Germinal center (tissue), 1 donor: ENCODE measurements at regions not wholly inside any gene's neighbourhood (a gene's known extent, or its start where the extent isn't known, plus 50 kb on each side); places are given as distances from the start of the nearest gene placed in this dataset.

ENCODE experiments used
- DNase-seq: peaks from one replicate; pipeline ENCODE4 v3.0.0; 2012; ENCODE audit warnings: mixed read lengths, low spot score

DNA sequence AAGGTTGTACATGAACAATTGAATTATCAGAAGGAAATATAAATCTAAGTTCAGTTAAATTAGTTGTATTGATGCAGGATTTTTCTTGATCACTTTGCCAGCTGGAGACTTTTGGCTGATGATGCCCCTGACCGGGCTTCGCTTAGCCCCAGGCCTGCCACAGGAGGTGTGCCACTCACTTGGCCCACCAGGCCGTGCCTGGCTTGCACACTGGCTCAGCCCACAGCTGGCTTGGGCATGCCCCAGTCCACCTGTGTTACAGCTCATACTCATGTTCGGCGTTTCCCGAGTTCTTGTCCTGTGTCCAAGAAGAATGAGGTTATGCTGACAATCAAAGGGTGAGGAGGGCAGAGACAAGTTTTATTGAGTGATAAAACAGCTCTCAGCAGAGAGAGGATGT, 773.9 kb upstream of the FANCL start:
- no peak for DNase-seq

DNA sequence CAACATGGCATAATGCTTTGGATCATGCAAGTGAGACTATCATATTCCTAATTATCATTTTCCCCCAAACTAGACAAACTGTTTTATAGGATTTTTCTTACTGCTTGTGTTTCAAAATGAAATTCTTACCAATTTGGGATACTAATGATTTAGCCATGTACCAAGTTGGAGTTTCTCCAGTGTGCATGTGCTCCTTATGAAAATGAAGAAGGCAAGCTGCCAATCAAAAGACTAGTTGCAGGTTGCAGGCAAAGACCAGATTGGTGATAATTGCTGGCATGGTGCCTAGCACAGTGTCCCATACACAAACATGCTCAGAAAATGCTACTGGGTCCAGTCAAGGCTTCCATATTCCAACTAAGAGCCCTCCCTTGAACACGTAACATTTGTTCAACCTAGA, 771.8 kb upstream of the FANCL start:
- DNase-seq, result no peak

DNA sequence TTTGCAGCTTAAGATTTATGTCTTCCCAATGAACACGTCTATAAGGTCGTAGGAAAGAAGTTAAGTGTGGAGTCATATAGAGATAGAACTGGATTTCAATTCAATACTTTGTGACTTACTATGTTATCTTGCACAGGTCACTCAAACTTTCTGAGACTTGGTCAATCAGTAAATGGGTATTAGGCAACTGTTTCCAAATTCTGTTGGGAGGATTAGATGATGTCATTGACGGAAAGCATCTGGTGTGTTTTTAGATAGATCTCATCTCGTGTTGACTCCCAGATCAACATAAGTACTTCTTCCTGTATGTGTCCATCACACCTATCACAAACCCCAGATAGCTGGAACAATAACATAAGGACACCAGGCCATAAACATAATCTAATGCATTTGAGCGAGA, 771.1 kb upstream of the FANCL start:
- no peak for DNase-seq

DNA sequence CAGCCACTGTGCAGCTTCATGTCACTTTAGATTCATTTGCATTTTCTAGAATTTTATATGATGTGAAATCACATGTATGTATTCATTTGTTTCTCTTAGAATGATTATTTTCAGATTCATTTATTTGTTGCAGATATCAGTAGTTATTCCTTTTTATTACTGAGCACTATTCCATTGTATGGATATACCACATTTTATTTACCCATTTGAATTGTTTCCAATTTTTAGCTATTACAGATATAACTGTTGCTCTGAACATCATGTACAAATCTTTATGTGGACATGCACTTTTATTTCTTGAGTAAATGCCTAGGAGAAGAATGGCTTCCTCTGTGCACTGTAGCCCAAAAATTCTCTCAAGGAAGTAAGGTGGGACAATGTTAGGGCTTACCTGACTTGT, 767.8 kb upstream of the FANCL start:
- no peak for DNase-seq

DNA sequence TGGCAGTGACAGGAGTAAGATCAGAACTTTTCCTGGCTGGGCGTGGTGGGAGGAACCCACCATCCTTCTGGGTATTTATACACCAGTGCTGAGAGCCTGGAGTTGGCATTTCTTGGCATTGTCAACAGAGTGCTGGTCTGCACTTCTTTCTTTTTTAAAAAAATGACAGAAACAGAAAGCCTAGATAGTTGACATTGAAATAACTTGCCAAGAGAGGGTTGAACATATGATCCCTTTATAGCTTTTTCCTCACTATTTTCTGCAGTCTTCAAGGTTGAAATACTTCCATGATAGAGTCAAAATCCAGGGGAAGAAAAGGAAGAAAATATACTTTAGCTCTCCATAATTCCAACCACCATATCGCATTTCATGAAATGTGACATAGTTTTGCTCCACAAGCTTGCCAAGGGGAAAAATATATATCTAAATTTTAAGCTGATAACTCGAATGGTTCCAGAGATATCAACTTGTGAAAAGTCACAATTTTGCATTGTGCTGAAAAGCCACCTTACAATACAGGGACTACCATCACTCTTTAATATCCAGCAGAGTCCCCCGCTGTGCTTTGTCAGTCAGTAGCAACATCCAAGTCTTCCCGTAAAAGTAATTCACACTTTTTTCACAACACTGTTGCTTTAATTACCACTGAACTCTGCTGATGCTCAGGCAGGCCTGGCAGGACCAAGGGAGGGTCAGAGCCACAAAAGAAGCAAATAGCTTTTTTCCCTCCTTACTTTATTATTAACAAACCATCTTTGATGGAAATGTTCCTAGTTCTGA, 764.9 kb upstream of the FANCL start:
- no peak for DNase-seq

DNA sequence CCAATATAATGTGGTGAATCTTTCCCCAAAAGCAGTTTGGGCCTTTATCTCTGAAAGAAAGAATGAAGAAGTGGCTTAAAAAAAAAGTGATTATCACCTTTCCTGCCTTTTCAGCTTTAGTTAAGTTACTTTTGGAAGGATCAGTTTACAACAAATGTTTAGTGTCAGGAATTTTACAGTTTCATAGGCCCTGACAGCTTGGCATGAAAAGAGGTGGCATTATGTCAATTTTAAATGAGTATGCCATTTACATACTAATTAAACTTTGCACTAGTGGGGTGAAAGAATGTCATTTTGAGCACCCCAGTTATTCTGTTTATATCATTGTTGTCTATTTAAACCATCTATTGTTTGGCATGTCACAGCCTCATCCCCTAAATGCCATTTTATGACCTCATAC, 763.5 kb upstream of the FANCL start:
- DNase-seq, result no peak

DNA sequence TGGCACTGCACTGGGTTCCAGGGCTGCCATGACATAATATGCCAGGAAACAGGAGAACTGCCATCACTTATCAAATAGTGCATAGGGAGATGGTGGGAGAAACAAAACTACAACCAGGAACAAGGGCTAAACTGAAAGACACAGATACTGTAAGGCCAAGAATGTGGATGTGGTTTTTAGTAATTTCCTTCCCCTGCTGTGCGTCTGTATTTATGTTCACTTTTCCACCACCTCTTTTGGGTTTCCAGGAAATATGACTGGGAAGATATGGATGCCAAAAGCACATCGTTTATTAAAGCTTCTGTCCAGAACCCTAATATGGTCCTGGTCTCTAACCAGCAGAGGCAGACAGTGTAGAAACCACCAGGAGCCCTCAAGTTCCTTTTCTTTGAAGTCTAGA, 759.7 kb upstream of the FANCL start:
- DNase-seq, result no peak

DNA sequence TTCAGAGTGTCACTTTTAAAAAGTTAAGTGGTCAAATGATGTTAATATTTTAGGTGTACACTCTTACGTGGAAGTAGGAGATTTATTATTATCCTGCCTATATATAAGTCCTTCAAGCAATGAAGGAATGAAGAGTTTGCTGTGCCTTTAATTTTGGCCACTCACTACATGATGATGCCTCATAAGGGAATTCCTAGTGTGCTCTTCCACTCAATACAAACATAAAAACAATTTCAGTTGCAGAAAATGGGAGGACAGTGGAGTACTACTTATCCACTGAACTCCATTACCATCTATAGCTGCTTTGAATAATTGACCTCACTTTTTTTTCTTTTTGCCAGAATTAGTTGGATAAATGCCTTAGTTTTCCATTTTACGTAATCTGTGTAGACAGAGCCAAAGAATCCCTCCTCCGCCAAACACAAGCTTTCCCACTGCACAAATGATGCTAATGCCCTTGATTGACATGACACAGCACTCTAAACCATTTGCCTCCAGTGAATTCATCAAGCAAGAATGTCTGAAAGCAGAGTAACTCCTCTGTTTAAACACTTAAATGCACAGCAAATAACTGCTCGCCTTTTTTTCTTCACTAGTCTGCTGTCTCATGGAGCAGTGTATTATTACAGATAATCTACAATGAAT, 751.1 kb upstream of the FANCL start:
- no peak for DNase-seq

DNA sequence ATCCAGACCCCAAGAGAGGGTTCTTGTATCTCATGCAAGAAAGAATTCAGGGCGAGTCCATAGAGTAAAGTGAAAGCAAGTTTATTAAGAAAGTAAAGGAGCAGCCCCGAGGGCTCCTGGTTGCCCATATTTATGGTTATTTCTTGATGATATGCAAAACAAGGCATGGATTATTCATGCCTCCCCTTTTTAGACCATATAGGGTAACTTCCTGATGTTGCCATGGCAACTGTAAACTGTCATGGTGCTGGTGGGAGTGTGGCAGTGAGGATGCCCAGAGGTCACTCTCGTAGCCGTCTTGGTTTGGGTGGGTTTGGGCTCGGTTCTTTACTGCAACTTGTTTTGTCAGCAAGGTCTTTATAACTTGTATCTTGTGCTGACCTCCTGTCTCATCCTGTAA, 750.2 kb upstream of the FANCL start:
- DNase-seq, result no peak

DNA sequence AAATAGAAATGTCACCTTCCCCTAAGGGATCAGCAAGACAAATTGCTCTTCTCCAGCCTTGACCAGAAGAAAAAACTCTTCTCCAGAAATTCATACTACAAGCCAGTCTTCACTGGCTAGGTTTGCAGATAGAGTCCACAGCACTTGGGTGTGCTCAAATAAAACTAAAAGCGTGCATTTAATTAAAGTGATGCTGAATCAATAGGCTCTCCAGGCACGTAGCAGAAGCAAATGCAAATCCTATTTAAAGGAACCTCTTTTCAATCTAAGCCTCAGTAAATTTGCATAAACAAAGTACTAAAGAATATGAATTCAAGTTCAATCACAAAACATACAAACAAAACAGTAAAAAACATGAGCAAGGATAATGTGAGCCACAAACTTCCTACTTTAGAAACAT, 744.4 kb upstream of the FANCL start:
- no peak for DNase-seq

DNA sequence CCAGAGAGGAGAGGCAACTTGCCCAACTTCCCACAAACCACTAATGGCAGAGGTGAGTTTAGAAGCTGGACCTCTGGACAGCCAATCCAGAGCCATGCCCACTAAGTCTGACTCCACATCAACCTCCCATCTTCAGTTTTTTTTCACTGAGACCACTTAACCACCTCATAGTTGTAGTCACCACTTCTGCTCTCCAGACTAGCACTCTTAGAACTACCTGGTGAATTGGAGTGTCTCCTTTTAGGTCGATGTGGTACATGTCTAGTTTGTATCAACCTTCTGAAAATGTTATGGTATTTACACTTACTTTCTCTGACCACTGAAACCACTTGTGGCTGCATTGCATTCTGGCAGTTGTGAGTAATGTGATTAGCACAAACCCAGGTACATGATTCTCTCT, 743.6 kb upstream of the FANCL start:
- DNase-seq, result no peak

DNA sequence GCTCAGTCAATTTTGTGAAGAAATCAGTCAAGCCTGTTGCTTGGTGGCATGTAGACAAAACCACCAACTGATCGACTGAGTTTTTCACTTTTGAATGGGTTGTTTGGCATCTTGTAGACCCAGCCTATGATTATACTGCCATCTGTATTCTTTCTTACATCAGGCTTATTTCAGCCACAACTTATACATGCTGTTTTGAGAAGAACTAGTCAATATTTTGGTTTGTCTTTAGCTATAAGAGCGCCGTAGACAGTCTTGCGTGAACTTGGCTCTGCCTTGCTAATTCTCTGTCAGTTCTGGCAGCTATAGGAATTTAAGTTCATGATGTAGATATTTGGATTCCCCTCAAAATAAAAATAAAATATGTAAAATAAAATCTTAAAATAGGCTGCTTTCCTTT, 742.0 kb upstream of the FANCL start:
- DNase-seq, result no peak

DNA sequence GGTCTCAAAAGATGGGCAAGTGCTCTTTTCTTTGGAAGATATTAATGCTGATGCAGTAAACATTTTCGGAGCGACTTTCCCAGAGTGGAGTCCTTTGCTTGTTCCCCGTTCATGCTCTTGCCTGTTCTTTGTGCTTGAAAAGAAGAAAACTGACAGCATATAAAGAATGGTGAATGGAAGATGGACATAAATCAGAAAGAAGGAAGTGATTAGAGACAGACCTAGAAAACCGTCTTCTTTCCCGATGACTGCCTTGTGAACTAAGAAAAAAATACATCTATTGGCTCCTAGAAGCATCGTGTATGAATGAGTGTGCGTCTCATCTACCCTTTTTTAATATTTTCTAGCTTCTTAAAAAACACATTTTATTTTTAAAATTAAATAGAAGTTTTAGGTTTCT, 740.1 kb upstream of the FANCL start:
- no peak for DNase-seq

DNA sequence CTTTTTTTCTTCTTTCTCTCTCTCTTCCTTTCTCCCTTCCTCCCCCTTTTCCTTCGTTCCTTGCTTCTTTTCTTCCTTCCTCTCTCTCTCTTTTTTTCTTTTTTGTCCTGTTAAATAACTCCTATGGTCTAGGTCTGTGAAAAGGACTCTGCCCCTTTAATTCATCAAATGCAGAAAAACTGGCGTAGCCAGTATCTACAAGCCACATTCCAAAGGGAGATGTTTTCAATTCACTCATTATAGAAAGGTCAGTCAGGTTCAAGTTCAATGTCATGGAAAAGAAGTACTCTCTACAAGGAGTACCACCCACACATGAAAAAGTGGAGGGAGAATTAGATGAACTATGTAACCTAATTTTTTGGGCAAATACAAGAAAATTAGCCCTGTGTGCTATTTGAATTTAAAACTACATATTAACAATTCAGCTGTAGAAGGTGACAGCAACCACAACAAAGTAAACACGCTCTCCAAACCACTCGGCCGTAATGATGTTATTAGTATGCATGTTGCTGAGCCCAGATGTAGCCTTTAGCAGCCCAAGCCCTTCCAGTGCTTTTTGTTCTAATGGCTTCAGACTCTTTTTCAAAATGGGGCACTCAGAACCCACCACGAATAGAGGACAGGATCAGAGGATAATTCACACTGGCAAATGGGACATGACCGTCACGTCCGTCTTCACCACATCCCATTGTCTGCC, 735.4 kb upstream of the FANCL start:
- DNase-seq, result no peak

DNA sequence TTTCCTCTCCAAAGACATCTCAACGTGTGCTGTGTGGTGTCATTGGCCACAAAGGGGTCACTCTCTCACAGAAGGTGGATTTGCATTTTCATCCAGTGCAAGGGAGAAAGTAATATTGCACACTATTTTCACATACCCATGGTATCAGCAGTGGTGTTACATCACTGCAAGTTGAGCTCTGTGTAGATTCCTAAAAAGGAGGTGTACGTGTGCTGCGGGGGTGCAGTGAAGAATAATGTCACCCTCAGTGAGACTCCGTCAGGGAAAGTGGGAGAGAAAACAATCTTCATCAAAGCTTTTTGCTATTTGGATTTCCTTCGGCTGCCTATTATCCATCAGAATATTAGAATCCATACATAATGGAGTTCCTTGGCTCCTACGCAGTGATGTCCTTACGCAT, 733.8 kb upstream of the FANCL start:
- no peak for DNase-seq

DNA sequence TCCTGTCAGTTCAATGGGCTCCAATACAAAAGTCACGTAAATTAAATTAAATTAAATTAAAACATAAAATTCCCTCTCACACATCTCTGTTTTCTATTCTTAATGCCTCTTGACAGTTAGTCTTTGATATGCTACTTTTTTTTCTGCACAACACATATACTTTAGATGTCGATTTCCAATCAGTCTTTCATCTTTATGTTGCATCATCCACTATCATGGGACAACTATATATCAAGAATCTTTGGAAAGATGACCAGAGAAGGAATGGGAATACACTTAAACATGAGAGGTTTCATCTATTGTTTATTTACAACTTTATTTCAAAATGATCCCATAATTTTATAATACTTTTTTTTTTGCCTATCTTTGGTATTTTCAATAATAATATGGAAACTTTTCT, 733.3 kb upstream of the FANCL start:
- DNase-seq, result no peak

DNA sequence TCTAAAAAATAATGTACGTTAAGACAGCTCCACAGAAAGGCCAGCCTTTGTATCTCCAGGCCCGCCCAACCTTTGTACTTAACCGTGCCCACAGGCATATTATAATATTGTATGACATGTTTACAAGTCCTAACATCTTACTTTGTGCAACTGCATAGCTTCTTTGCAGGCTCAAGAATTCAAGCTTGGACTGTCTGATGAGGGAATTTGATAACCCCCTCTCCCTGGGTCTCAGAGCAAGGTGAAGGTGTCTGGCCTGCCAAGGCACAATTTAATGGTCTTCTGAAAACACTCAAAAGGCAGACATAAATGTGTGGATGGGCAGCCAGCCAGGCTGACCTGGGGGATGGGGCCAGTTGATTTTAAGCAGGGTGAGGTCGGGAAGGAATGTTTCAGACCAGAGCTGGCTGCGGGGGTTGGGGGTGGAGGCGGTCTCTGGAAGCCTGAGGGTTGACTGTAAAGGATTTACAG, 732.7 kb upstream of the FANCL start:
- no peak for DNase-seq

DNA sequence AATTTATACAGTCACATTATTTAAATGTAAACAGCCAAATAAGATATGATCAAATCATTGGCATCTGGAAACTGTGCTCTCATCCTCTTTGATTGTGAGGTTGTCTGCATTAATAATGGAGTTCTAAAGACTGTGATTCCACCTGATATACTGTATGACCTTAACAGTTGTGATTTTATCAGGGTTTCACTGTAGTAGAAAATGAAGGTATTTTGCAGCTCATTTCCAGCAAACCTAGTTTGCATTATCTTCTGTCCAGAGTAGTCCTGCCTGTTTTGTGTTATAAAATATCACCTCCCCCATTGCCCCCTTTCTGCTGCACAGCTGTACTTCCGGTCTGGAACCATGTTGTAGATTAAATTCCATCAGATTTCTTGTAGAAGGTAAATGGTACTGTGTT, 731.6 kb upstream of the FANCL start:
- DNase-seq, result no peak

DNA sequence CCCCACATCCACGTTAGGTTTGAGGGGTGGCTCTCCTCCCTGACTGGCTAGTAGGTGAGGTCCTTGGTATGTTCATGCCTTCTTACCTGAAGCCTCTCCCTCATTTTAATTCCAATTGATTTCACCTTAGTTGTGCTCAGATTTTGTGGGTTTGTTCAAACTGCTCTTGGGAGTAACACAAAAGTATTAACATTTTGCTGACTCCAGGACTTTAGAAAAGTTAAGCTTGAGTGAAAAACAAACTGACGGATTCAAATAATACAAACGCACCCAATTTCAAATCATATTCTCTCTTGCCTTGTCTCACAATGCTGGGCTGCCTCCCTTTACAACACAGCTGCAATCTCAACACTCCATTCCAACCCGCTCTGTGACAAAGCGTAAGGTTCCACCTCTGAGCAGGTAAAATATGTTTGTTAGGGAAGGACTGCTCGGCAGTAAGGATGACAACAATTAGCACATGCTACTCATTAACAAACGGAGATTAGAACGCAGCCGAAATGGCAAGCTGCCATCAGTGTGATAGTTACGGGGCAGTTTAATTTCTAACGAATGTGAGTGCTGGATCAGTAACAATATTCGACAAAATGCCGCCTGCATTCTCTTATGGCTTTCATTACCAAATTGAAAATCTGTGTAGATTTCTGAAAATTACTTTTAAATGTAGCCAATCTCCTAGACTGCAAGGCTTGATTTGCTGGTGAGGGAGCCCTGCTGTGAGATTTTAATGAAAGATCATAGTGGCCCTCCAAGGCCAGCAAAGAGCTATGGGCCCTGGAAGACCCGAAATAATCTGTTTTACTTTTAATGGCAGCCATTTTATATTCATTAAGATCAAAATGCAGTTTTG, 730.6 kb upstream of the FANCL start:
- DNase-seq, result no peak

DNA sequence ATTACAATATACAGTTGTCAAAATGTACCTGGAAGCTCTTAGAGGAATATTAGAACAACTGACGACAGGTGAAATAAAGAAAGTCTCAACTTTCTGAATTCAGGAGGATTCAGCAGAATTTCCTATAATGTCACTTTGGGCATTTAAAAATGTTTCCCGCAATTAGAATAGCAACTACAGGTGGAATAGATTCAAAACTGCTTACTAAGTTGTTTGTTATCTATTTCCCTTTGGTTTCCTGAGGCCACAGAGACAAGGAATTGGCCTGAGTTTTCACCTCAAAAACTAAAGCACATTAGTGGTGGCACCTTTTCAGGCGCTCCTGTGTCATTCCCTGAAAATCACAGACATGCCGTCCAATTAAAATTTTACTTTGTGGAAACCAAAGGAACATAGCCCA, 729.2 kb upstream of the FANCL start:
- no peak for DNase-seq

DNA sequence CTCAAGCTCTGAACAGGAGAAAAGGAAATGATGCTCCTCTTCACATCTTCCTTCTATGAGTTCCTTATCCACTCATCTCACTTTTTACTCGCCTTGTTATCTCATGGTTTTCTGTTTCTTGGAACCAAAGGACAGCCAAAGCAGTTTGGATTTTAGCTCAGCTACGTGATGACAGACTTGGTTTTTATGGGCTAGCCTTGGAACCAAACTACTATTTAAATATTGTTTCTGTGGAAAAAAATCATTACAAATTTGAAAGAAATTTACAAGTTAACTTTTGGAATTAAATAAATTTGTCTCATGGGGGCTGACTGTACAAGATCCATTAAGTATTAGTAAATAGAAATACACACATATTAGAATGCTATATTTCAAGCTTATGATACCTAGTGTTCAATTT, 727.8 kb upstream of the FANCL start:
- no peak for DNase-seq

DNA sequence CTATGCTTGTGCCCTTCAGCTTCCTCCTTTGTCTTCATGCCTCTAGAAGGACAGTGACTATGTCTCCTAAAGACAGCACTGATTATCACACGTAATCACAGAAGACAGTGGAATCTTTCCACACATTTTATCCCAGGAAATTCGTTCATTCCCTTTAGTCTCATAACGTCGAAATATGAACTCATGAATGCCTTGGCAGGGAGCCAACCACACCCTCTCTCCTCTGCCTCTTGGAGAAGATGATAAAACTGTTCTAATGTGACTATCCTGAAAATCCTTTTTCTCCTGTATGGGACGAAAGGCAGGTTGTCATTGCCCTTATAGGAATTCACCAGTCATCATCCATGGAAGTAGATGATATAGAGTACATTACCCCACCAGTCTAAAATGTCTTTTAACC, 726.6 kb upstream of the FANCL start:
- no peak for DNase-seq
